Stimulated activated naive CD8-positive, alpha-beta T cell treated with anti-CD3 and anti-CD28 coated beads, Interleukin-15, amount 100 ng/mL, for 72 hours (primary cell): ENCODE measurements at regions not wholly inside any gene's neighbourhood (a gene's known extent, or its start where the extent isn't known, plus 50 kb on each side); places are given as distances from the start of the nearest gene placed in this dataset.

Experiments used
- ATAC-seq: fragments of 150-1000 bp; cut with Tn5 transposase; 2 replicates; pipeline ENCODE4 v1.10.0; 2021; ENCODE audit warnings: mild to moderate bottlenecking, moderate library complexity
- DNase-seq, 2 donors: peaks; one replicate each; pipeline ENCODE4 v3.0.0; 2021 to 2022
- H3K27ac Mint-ChIP-seq, 2 donors: one replicate each; pipeline ENCODE4 v1.8.0; 2022; ENCODE audit warnings: mild to moderate bottlenecking in 2 of 2, mixed read lengths in 2 of 2, moderate library complexity in 2 of 2
- H3K27me3 Mint-ChIP-seq: one replicate; pipeline ENCODE4 v1.8.0; 2022; ENCODE audit warnings: mixed read lengths
- H3K4me1 Mint-ChIP-seq: one replicate; pipeline ENCODE4 v1.8.0; 2022; ENCODE audit warnings: mild to moderate bottlenecking, mixed read lengths
- H3K4me3 Mint-ChIP-seq, 2 donors: one replicate each; pipeline ENCODE4 v1.8.0; 2022; ENCODE audit warnings: mild to moderate bottlenecking in 2 of 2, mixed read lengths in 2 of 2, moderate library complexity in 1 of 2
- H3K9me3 Mint-ChIP-seq, 2 donors: one replicate each; pipeline ENCODE4 v1.8.0; 2022; ENCODE audit warnings: mixed read lengths in 2 of 2

DNA sequence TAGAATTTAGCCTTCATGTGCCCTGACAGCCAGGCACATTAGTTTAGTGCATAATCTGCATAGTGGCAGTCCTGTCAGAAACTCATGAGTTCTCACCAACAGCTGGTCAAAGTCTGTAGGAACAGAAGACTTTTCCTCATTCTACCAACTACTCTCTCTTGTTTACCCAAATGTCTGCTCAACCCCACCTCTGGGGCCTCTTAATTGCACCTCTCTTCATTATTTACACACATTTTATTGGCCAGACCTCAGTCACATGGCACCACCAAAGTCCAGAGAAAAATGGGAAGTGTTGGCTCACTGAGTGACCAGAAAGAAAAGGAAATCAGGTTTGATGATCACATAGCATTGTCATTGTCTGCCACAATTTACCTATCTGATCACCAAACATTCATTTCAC lies 114.6 kb upstream of the PLXNC1 start:
- peaks cover 9 to 15% of the 10 kb centered on the region in 2 donors for H3K9me3 Mint-ChIP-seq
- H3K27ac Mint-ChIP-seq = no peak overlapping the region
- H3K4me1 Mint-ChIP-seq = peaks cover 36% of the 10 kb centered on the region
- no peak overlapping the region for H3K4me3 Mint-ChIP-seq
- ATAC-seq = no peak
- no peaks in the 10 kb centered on the region for H3K27me3 Mint-ChIP-seq
- no peak for DNase-seq

DNA sequence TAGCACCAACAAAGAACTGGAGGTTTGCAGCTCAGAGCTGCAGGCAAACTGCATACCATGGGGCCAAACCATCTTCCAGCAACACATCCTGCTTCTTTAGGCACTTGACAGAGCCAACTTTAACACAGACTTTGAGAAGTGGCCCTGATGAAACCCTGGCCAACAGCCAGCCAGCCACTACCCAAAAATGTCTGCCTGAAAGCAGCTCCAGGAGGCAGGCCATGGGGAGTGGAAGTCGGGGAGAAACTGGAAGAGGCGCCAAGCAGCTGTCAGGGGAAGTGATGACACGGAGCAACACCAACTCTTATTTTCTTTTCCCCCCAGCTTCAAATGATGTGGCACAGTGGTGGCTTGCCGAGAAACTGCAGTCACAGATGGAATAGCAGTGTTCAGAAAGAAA lies 110.9 kb upstream of the PLXNC1 start:
- Mint-ChIP-seq H3K4me1 (peaks cover 17% of the 10 kb centered on the region), H3K9me3 (peaks cover 9 to 28% of the 10 kb centered on the region in 2 donors), H3K27ac (no peak overlapping the region), H3K4me3 (no peak overlapping the region), H3K27me3 (no peaks in the 10 kb centered on the region)
- DNase-seq (no peak), ATAC-seq (no peak)

DNA sequence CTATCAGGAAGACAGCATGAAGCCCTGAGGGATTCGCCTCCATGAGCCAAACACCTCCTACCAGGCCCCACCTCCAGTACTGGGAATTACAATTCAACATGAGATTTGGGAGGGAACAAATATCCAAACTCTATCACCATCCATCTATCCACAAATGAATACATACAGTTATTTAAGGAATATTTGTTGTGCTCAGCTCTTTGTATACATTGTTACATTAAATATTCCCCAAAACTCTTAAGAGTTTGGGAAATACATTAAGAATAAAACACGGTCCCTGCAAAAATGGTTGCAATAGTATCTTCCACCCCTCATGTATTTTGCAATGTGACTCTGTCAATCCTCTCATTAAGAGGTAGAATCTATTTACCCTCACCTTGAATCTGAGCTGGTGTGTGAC lies 109.8 kb upstream of the PLXNC1 start:
- no peak for DNase-seq
- H3K27me3 Mint-ChIP-seq = no peaks in the 10 kb centered on the region
- H3K4me3 Mint-ChIP-seq = no peak overlapping the region
- H3K4me1 Mint-ChIP-seq = peaks cover 5% of the 10 kb centered on the region
- no peak for ATAC-seq
- no peak overlapping the region for H3K27ac Mint-ChIP-seq
- peaks cover 9 to 28% of the 10 kb centered on the region in 2 donors for H3K9me3 Mint-ChIP-seq

DNA sequence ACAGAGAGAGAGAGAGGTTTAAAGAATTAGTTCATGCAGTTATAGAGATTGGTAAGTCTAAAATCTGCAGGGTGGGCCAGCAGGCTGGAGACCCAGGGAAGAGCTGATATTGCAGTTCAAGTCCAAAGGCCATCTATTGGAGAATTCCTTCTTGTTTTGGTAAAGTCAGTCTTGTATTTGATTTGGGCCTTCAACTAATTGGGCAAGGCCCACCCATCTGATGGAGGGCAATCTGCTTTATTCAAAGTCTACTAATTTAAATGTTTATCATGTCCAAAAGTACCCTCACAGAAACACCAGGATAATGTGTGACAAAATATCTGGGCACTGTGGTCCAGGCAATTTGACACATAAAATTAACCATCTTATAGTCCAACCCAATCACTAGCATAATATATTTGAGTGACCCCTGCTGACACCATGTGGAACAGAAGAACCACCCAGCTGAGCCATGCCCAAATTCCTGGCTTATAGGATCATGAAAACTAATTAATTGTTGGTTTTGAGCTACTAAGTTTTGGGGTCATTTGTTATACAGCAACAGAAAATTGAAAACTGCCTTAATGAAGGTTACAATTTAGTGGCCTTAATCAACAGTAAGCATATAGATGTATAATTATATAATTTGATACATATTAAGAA lies 109.1 kb upstream of the PLXNC1 start:
- DNase-seq (no peak), ATAC-seq (no peak)
- no peaks in the 10 kb centered on the region for H3K27me3 Mint-ChIP-seq
- peaks cover 8 to 22% of the 10 kb centered on the region in 2 donors for H3K9me3 Mint-ChIP-seq
- no peaks in the 10 kb centered on the region for H3K4me1 Mint-ChIP-seq
- no peak overlapping the region for H3K27ac Mint-ChIP-seq
- no peak overlapping the region for H3K4me3 Mint-ChIP-seq

DNA sequence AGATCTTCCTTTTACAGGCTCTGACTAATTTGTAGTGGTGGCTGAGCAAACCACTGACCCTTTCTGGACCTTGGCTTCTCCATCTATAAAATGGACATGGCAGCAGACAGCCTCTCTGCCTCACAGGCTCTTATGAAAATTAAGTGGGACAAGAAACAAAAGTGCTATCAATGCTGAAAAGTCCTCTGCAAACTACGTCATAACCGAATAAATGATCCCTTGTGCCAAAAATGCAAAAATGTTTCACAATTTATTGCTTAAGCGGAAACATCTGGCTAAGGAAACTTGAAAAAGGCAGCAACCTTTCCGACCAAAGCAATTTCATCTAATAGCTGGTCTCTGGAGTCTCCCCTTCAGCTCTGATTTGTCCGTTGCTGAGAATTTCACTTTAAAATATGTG lies 108.5 kb upstream of the PLXNC1 start:
- peaks cover 4 to 17% of the 10 kb centered on the region in 2 donors for H3K9me3 Mint-ChIP-seq
- no peak for DNase-seq
- H3K4me3 Mint-ChIP-seq = no peak overlapping the region
- no peaks in the 10 kb centered on the region for H3K4me1 Mint-ChIP-seq
- no peak for ATAC-seq
- no peaks in the 10 kb centered on the region for H3K27me3 Mint-ChIP-seq
- no peak overlapping the region for H3K27ac Mint-ChIP-seq

DNA sequence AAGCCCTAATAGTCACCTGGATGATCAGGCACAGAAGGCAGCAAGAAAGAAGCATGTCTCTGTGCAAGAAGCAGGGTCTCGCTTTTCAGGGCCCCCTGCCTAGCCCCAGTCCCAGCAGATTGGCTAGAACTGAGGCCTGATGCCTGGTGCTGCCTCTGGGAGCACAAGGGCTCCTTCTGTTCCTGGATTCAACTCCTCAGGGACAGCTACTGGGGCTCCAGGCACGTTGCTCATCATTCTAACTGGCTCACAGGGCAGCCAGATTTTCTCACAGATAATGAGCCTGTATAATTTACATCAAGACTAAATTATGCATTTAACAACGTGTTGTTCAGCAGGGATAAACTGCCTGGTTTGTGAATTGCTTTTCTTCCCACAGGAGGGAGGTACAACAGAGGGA lies 106.5 kb upstream of the PLXNC1 start:
- Mint-ChIP-seq H3K9me3 (peaks cover 4 to 17% of the 10 kb centered on the region in 2 donors), H3K4me3 (no peak overlapping the region), H3K27ac (no peak overlapping the region), H3K4me1 (no peaks in the 10 kb centered on the region), H3K27me3 (no peaks in the 10 kb centered on the region)
- DNase-seq = no peak
- no peak for ATAC-seq

DNA sequence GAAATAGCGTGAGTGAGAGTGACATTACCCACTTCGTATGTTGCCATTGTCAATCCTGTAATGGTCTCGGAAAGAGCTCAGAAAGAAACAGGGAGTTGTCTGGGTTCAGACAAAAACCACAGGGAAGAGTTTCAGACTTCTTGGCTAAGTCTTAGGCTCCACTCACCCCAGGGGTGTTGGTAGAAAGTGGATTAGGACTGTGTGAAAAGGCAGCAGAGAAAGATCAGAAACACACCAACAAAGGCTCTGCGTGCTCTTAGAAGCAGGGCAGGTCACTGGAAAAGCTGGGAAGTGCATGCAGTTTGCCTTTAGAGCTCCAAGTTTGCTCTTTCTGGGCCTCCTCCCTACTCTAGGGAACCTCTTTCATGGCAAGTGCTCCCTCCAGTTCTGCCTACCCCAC lies 106.1 kb upstream of the PLXNC1 start:
- no peak for DNase-seq
- Mint-ChIP-seq H3K9me3 (peaks cover 4 to 17% of the 10 kb centered on the region in 2 donors), H3K4me1 (no peaks in the 10 kb centered on the region), H3K27me3 (no peaks in the 10 kb centered on the region), H3K4me3 (no peak overlapping the region), H3K27ac (no peak overlapping the region)
- no peak for ATAC-seq

DNA sequence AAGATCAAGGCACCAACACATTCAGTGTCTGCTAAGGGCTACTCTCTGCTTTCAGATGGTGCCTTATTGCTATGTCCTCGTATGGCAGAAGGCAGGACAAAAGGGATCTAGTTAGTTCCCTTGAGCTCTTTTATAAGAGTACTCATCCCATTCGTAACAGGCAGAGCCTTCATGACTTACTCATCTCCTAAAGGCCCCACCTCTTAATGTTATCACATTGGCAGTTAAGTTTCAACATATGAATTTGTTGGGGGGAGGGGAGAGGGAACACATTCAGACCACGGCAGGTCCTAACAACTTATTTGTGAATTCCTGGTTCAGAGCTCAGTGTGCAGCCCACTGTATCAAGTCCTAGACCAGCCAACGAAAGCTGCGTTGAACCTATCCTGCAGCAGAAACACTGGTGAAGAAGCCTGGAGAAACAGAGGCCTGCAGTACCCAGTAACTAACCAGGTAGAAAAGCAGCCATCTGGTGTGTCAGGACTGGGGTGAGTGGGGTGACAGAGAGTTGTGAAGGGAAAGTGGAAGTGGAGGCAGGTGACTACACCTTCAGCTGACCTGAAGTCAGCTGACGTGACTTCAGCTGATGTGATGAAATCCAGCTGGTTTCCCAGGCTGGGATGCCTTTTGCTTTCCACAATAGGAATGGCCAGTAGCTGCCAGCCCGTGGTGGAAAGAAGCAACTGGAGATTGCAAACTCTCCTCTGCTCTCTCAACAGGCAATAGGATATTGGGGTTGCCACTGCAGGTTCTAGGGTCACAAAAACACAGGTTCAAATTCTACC lies 101.6 kb upstream of the PLXNC1 start:
- Mint-ChIP-seq H3K4me3 (no peak overlapping the region), H3K9me3 (peaks cover 0 to 7% of the 10 kb centered on the region in 2 donors), H3K4me1 (no peaks in the 10 kb centered on the region), H3K27ac (no peak overlapping the region), H3K27me3 (no peaks in the 10 kb centered on the region)
- DNase-seq (no peak), ATAC-seq (no peak)

DNA sequence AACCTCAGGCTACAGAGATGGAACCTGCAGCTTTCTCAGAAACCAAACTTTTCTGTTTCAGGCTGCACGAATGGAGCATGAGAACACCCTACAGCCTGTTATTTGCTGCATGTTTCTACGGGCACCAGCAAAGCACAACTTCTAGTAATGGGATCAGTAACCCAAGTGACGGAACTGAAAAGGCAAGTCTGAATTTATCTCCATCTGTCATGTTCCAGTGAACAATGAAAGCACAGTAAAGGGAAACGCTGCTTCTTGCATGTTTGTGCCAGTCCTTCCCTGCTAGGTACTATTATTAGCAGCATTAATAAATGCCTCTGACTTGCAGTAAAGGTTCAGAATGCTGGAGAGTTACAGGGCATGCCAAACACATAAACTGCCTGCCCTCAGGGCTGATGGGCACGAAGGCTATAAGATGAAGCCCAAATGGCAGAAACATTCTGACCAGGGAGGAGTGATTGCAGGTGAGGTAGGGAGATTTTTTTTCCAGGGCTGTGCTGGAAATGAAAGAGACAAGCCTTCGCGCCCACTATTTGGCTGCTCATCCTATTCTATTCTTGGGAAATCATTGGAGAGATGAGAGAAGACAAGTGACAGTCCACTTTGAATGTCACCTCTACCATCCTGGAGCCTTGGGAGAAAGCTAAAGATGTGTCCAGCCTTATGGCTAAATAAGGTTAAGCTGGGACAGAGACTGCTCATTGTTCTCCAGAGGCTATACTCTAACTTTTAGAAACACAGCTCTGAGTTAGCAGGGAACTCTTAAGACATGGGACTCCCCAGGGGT lies 100.4 kb upstream of the PLXNC1 start:
- H3K27ac Mint-ChIP-seq = no peak overlapping the region
- H3K4me3 Mint-ChIP-seq = no peak overlapping the region
- peaks cover 0 to 7% of the 10 kb centered on the region in 2 donors for H3K9me3 Mint-ChIP-seq
- no peaks in the 10 kb centered on the region for H3K27me3 Mint-ChIP-seq
- H3K4me1 Mint-ChIP-seq = no peaks in the 10 kb centered on the region
- DNase-seq (no peak), ATAC-seq (no peak)

DNA sequence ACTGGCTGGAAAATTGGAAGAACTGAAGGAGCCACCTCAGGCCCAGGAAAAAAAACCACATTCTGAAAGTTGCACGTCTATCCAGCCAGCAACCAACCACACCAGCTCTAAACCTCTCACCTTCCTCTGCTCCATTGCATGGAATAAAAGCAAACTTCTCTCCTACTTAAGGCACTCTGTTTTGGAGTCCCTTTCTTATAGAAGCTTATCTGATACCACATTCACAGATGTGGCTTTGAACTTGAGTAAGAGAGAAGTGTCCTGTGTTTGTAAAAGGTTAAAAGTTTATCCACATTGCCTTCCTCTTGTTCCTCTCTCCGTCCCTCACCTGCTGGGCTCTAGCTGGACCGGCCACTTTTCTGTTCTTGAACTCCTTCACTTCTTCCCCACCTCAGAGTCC lies 99.6 kb upstream of the PLXNC1 start:
- Mint-ChIP-seq H3K27me3 (no peaks in the 10 kb centered on the region), H3K9me3 (peaks cover 0 to 7% of the 10 kb centered on the region in 2 donors), H3K4me1 (no peaks in the 10 kb centered on the region), H3K4me3 (no peak overlapping the region), H3K27ac (no peak overlapping the region)
- ATAC-seq (no peak), DNase-seq (no peak)

DNA sequence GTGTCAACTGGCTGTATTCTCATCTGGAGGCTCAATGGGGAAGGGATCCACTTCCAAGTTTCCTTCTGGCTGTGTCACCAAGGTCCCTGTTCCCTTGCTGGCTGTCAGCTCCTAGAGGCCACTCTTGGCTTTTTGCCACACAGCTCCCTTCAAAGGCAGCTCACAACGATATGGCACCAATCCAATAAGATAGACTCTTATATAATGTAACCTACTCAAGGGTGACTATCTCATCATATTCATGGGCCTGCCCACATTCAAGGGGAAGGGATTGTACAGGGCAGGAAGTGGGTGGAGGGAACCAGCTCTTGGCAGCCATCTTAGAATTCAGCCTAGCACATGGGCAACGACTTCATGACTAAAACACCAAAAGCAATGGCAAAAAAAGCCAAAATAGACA lies 98.7 kb upstream of the PLXNC1 start:
- Mint-ChIP-seq H3K27ac (no peak overlapping the region), H3K9me3 (peaks cover 0 to 7% of the 10 kb centered on the region in 2 donors), H3K4me1 (no peaks in the 10 kb centered on the region), H3K4me3 (no peak overlapping the region), H3K27me3 (no peaks in the 10 kb centered on the region)
- no peak for ATAC-seq
- no peak for DNase-seq

DNA sequence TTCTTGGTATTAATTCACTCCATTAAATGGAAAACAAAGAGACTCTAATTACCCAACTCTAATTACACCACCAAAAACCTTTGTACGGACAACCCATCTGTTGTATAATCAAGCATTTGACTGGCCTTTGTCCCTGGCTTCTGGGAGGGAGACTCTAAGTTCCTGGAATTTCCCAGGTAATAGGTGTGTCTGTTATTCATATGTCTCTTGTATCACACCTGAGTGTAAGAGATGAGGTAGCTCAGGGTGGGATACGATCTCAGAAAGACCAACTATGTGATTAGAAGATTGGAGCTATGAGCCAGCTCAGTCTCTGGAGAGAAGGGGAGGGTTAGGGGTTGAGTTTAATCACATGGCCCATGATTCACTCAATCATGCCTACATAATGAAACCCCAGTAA lies 94.7 kb upstream of the PLXNC1 start:
- DNase-seq = no peak
- no peaks in the 10 kb centered on the region for H3K27me3 Mint-ChIP-seq
- no peak overlapping the region for H3K27ac Mint-ChIP-seq
- no peak for ATAC-seq
- no peaks in the 10 kb centered on the region for H3K4me1 Mint-ChIP-seq
- H3K4me3 Mint-ChIP-seq = no peak overlapping the region
- H3K9me3 Mint-ChIP-seq = peaks cover 0 to 7% of the 10 kb centered on the region in 2 donors

DNA sequence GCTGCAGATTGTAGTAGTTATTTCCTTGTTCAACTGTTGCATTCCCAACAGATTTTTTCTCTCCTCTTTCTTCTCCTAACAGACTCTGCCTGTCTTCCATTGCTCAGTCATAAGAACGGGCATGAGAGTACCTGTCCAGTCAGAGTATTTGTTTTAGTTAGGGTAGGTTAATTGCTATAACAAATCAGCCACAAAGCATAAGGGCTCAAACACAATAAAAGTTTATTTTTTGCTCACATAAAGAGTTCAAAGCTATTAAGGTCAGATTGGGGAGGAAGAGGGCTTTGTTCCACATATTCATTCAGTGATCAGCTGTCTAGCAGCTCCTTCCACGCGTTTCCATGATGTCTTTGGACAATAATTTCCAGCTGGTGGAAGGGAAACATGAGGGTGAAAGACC lies 92.8 kb upstream of the PLXNC1 start:
- Mint-ChIP-seq H3K4me1 (no peaks in the 10 kb centered on the region), H3K27ac (no peak overlapping the region), H3K9me3 (no peaks in the 10 kb centered on the region), H3K4me3 (no peak overlapping the region), H3K27me3 (no peaks in the 10 kb centered on the region)
- ATAC-seq (no peak), DNase-seq (no peak)

DNA sequence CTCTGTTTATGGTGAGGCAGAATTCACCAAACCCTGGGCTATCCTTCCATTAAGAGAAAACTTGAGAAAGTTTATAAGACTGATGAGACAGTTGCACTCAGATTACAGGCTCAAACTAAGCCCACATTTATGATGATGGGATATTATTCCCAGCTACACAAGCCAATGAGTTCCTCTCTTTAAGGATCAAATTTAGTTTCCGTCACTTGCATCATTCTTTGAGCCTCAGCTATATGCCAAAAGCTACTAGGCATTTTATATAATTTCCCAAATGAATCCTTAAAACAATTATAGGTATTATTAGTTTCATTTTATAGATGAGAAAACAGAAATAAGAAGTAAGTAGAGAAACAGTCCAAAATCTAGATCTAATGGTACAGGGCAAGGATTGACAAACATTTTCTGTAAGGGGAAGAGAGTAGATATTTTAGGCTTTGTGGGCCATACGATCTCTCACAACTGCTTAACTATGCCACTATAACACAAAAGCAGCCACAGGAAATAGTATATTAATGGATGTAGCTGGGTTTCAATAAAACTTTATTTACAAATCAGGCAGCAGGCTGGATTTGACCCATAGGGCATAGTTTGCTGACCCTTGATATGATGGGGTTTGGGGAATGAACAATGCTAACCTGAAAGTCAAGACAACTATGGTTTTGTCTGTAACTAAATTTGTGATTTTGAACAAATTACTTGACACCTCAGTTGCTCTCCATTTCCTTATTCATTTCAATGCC lies 91.8 kb upstream of the PLXNC1 start:
- Mint-ChIP-seq H3K27me3 (no peaks in the 10 kb centered on the region), H3K4me3 (no peak overlapping the region), H3K9me3 (no peaks in the 10 kb centered on the region), H3K4me1 (no peaks in the 10 kb centered on the region), H3K27ac (no peak overlapping the region)
- DNase-seq (no peak), ATAC-seq (no peak)

DNA sequence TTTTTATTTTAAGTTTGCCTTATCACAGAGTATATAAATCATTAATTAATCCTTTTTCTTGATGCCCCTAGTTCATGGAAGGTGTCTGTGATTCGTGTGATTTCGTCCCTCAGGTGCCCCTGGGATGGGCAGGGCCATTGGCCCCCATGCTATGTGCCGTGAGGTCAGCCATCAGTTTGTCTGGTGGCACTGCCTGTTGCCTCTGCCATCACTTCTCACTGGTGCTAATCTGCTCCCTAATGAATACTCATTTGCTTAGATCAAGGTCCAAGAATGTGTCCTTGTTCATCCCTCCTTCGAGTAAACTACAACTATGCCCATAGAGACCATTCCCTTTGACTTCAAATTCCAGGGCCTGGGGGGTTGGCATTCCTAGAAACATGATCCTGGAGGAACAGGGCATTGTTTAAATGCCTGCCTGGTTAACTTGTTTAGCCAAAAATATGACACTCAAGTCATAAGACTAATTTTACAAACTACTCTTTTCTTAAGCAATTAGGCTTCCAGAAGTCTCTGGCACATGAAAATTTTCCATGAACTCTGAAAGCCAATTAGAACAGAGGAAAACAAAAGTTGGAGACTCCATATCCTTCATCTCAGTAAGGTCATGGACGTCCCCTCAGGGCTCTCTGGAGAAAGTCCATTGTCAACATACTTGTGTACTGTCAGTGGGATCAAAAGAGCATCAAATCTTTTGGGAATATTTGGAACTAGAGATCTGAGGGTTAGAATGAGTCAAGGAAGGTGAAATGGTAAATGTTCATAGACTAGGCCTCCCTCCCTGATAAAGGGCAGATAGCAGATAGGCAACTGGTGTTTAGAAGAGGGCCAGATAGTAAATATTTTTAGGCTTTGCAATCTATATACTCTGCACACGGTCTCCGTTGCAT lies 90.9 kb upstream of the PLXNC1 start:
- Mint-ChIP-seq H3K4me1 (no peaks in the 10 kb centered on the region), H3K27me3 (no peaks in the 10 kb centered on the region), H3K27ac (no peak overlapping the region), H3K9me3 (no peaks in the 10 kb centered on the region), H3K4me3 (no peak overlapping the region)
- DNase-seq (no peak), ATAC-seq (no peak)
